IPS DF 6.9 (cell line): ENCODE measurements at regions not wholly inside any gene's neighbourhood (a gene's known extent, or its start where the extent isn't known, plus 50 kb on each side); places are given as distances from the start of the nearest gene placed in this dataset.

Source experiments
- DNase-seq: peaks from one replicate; pipeline ENCODE4 v3.0.0-alpha.2; 2013; ENCODE audit warnings: low read depth, low spot score
- H3K27ac ChIP-seq: one replicate; pipeline ENCODE4 v1.5.1; 2013; ENCODE audit warnings: low read length, control low read depth
- H3K27me3 ChIP-seq: 2 replicates; pipeline ENCODE4 v1.6.1; 2013; ENCODE audit warnings: mild to moderate bottlenecking, low read length; ENCODE audit not compliant: control insufficient read depth, insufficient read depth
- H3K36me3 ChIP-seq: 2 replicates; pipeline ENCODE4 v1.6.1; 2013; ENCODE audit warnings: low read length; ENCODE audit not compliant: control insufficient read depth, insufficient read depth
- H3K4me1 ChIP-seq: 2 replicates; pipeline ENCODE4 v1.6.1; 2013; ENCODE audit warnings: low read length; ENCODE audit not compliant: control insufficient read depth, insufficient read depth
- H3K4me3 ChIP-seq: 2 replicates; pipeline ENCODE4 v1.5.1; 2013; ENCODE audit warnings: mild to moderate bottlenecking, low read length
- H3K9me3 ChIP-seq: 2 replicates; pipeline ENCODE4 v1.6.1; 2013; ENCODE audit warnings: low read length, inconsistent platforms; ENCODE audit not compliant: control insufficient read depth, insufficient read depth
- WGBS: extraction: QIAGEN DNeasy Blood & Tissue Kit; methylation state at CpG from one replicate; pipeline ENCODE4 v1.1.7; 2013; ENCODE audit warnings: mixed read lengths, missing lambda C conversion rate; ENCODE audit not compliant: insufficient read length, insufficient coverage; 5-methylcytosine and 5-hydroxymethylcytosine counted together

GRCh38 chr14:83140756-83141155, 1607.1 kb upstream of the SEL1L start:
- H3K36me3 ChIP-seq: no peaks in the 10 kb centered on the region
- H3K27me3 ChIP-seq: no peaks in the 10 kb centered on the region
- no peak overlapping the region for H3K4me3 ChIP-seq
- DNase-seq: no peak
- no peak overlapping the region for H3K27ac ChIP-seq
- H3K4me1 ChIP-seq: no peaks in the 10 kb centered on the region
- no peaks in the 10 kb centered on the region for H3K9me3 ChIP-seq
- no CpG with 5 or more reads among the region's 4 CpGs for WGBS

DNA sequence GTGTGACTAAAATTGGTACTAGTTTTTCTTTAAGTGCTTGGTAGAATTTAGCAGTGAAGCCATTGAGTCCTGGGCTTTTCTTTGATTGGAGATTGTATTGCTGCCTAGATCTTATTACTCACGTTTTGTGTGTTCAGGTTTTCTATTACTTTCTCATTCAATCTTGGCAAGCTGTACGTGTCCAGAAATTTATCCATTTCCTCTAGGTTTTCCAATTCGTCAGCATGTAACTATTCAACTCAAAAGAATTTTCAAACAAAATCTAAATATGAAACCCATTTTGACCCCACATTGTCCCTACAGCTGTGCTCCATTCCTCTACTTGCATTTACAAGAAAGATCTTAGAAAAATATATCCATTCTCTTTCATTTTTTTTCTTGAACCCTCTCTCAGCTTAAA, 1613.4 kb upstream of the SEL1L start:
- Histone ChIP-seq H3K27me3 (no peaks in the 10 kb centered on the region), H3K4me1 (no peaks in the 10 kb centered on the region), H3K27ac (no peak overlapping the region), H3K36me3 (no peaks in the 10 kb centered on the region), H3K4me3 (no peak overlapping the region), H3K9me3 (no peaks in the 10 kb centered on the region)
- no peak for DNase-seq
- WGBS: no CpG with 5 or more reads among the region's 3 CpGs

DNA sequence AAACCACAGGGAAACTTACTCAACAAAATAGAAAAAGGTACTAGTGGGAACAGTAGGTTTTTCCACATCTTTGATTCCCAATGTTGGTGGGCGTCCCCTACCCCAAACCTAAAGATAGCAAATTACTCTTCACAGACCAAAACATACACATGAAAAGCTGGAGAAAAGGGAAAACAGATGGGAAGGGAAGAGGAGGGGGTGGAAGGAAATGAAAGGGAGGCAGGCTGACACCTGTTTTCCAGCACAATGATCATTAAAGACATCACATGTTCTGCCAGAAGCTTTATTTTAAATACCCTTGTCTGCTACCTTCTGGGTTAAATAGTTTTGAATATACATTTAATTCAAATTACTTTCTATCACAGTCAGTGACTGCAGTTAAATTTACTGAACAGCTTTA, 1617.9 kb upstream of the SEL1L start:
- no peak overlapping the region for H3K4me3 ChIP-seq
- H3K27me3 ChIP-seq: no peaks in the 10 kb centered on the region
- DNase-seq: no peak
- H3K27ac ChIP-seq: no peak overlapping the region
- H3K36me3 ChIP-seq: no peaks in the 10 kb centered on the region
- no peaks in the 10 kb centered on the region for H3K4me1 ChIP-seq
- no CpG with 5 or more reads among the region's 1 CpG for WGBS
- H3K9me3 ChIP-seq: no peaks in the 10 kb centered on the region

GRCh38 chr14:83153081-83153480, 1619.4 kb upstream of the SEL1L start:
- H3K4me3 ChIP-seq: no peak overlapping the region
- no CpG with 5 or more reads among the region's 1 CpG for WGBS
- no peak for DNase-seq

GRCh38 chr14:83162361-83162929, 1628.8 kb upstream of the SEL1L start:
- H3K36me3 ChIP-seq: no peaks in the 10 kb centered on the region
- DNase-seq: no peak
- no CpG with 5 or more reads among the region's 5 CpGs for WGBS

More at GRCh38 chr14:83153081-83153480, 1619.4 kb upstream of the SEL1L start:
- Histone ChIP-seq H3K36me3 (no peaks in the 10 kb centered on the region), H3K27me3 (no peaks in the 10 kb centered on the region), H3K27ac (no peak overlapping the region), H3K4me1 (no peaks in the 10 kb centered on the region), H3K9me3 (no peaks in the 10 kb centered on the region)

GRCh38 chr14:83163016-83163415, 1629.4 kb upstream of the SEL1L start:
- H3K4me1 ChIP-seq: no peaks in the 10 kb centered on the region
- H3K4me3 ChIP-seq: no peak overlapping the region
- H3K27ac ChIP-seq: no peak overlapping the region
- H3K36me3 ChIP-seq: no peaks in the 10 kb centered on the region
- DNase-seq: no peak
- WGBS: no CpG with 5 or more reads among the region's 4 CpGs
- H3K9me3 ChIP-seq: no peaks in the 10 kb centered on the region
- H3K27me3 ChIP-seq: no peaks in the 10 kb centered on the region

More at GRCh38 chr14:83162361-83162929, 1628.8 kb upstream of the SEL1L start:
- H3K9me3 ChIP-seq: no peaks in the 10 kb centered on the region
- H3K27ac ChIP-seq: no peak overlapping the region
- no peaks in the 10 kb centered on the region for H3K4me1 ChIP-seq
- no peaks in the 10 kb centered on the region for H3K27me3 ChIP-seq
- H3K4me3 ChIP-seq: no peak overlapping the region

- H3K4me1 ChIP-seq: no peaks in the 10 kb centered on the region
- no peak overlapping the region for H3K4me3 ChIP-seq
- no peaks in the 10 kb centered on the region for H3K36me3 ChIP-seq
- no peak overlapping the region for H3K27ac ChIP-seq
- no peaks in the 10 kb centered on the region for H3K9me3 ChIP-seq
- WGBS: no CpG with 5 or more reads among the region's 6 CpGs
- H3K27me3 ChIP-seq: no peaks in the 10 kb centered on the region
- no peak for DNase-seq
Measured at GRCh38 chr14:83164016-83164415, 1630.4 kb upstream of the SEL1L start.

- H3K9me3 ChIP-seq: no peaks in the 10 kb centered on the region
- H3K27ac ChIP-seq: no peak overlapping the region
- DNase-seq: no peak
- no peaks in the 10 kb centered on the region for H3K4me1 ChIP-seq
- no peaks in the 10 kb centered on the region for H3K27me3 ChIP-seq
- no peak overlapping the region for H3K4me3 ChIP-seq
- H3K36me3 ChIP-seq: no peaks in the 10 kb centered on the region
- no CpG with 5 or more reads among the region's 1 CpG for WGBS
Measured at GRCh38 chr14:83164591-83164990, 1630.9 kb upstream of the SEL1L start.

DNA sequence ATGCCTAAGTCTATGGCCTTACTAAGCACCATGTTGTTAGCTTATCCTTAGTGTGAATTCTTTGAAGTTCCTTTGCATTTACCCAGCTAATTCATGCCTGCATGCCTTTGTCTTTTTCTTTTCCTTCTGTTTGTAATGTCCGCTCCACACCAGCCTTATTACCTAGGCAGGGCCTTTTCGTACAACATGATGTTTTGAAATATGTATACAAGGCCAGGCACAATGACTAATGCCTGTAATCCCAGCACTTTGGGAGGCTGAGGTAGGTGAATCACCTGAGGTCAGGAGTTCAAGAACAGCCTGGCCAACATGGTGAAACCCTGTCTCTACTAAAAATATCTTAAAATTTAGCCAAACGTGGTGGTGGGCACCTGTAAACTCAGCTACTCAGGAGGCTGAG, 1636.5 kb upstream of the SEL1L start:
- WGBS: no CpG with 5 or more reads among the region's 3 CpGs
- no peak for DNase-seq

DNA sequence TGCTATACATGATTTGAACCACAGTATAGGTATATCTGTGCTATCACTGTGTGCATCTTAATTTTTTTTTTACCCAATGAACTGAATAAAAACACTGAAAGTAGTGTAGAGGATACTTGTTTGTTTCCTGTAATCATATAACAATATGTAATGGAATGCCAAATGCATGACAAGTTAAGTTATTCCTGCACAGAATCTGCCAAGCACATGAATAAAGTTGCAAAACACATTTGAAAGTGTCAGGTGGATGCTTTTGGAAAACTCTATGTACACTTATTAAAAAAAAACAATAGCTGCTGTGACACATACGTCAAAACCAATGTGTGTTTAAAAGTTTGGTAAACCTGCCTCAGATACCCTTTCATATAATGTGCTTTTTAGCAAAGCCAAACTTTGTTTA, 1638.1 kb upstream of the SEL1L start:
- no peaks in the 10 kb centered on the region for H3K4me1 ChIP-seq
- H3K4me3 ChIP-seq: no peak overlapping the region
- no peaks in the 10 kb centered on the region for H3K36me3 ChIP-seq
- WGBS: no CpG with 5 or more reads among the region's 1 CpG
- H3K9me3 ChIP-seq: no peaks in the 10 kb centered on the region
- no peak overlapping the region for H3K27ac ChIP-seq
- H3K27me3 ChIP-seq: no peaks in the 10 kb centered on the region
- no peak for DNase-seq

More for the DNA sequence above, 1636.5 kb upstream of the SEL1L start:
- H3K4me3 ChIP-seq: no peak overlapping the region
- no peaks in the 10 kb centered on the region for H3K36me3 ChIP-seq
- H3K9me3 ChIP-seq: no peaks in the 10 kb centered on the region
- no peaks in the 10 kb centered on the region for H3K27me3 ChIP-seq
- no peak overlapping the region for H3K27ac ChIP-seq
- no peaks in the 10 kb centered on the region for H3K4me1 ChIP-seq

- H3K27ac ChIP-seq: no peak overlapping the region
- H3K4me3 ChIP-seq: no peak overlapping the region
- no CpG with 5 or more reads among the region's 2 CpGs for WGBS
- H3K9me3 ChIP-seq: no peaks in the 10 kb centered on the region
- H3K4me1 ChIP-seq: no peaks in the 10 kb centered on the region
- no peaks in the 10 kb centered on the region for H3K27me3 ChIP-seq
- DNase-seq: no peak
- H3K36me3 ChIP-seq: no peaks in the 10 kb centered on the region
Measured at GRCh38 chr14:83172363-83172762, 1638.7 kb upstream of the SEL1L start.
